GM21360 (cell line): ENCODE measurements at regions not wholly inside any gene's neighbourhood (a gene's known extent, or its start where the extent isn't known, plus 50 kb on each side); places are given as distances from the start of the nearest gene placed in this dataset.
"Not testable (repeated sequence)": the region's sequence is repeated elsewhere in the genome, so short reads cannot be mapped to it uniquely, and the experiment has no call there.

Source experiments
- ATAC-seq: cut with Tn5 transposase; IDR thresholded peaks from one replicate; pipeline ENCODE4 v1.9.1; 2021; ENCODE audit warnings: mild to moderate bottlenecking, moderate library complexity; ENCODE audit not compliant: unreplicated experiment

GRCh38 chr1:96557336-96557735 lies 164.2 kb upstream of the PTBP2 start:
- ATAC-seq = no peak

- no peak for ATAC-seq
Measured at GRCh38 chr1:96558635-96559034, 162.9 kb upstream of the PTBP2 start.

DNA sequence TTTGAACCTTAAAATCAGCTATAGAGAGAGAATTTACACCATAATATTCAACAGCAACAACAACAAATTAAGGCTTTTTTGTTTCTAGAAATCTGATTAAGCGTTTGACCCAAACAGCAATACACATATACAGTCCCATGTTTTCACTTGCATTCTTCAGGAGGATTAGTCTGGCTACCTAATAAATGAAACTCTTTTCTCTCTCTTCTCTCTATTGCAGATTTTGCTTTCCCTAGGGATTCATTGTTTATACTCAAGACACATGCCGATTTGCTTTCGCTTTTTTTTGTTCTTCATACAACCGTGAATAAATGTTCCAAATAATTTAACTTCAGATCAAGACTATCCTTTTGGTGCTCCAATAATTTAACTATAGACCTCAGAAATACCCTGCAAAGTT lies 162.4 kb upstream of the PTBP2 start:
- no peak for ATAC-seq

DNA sequence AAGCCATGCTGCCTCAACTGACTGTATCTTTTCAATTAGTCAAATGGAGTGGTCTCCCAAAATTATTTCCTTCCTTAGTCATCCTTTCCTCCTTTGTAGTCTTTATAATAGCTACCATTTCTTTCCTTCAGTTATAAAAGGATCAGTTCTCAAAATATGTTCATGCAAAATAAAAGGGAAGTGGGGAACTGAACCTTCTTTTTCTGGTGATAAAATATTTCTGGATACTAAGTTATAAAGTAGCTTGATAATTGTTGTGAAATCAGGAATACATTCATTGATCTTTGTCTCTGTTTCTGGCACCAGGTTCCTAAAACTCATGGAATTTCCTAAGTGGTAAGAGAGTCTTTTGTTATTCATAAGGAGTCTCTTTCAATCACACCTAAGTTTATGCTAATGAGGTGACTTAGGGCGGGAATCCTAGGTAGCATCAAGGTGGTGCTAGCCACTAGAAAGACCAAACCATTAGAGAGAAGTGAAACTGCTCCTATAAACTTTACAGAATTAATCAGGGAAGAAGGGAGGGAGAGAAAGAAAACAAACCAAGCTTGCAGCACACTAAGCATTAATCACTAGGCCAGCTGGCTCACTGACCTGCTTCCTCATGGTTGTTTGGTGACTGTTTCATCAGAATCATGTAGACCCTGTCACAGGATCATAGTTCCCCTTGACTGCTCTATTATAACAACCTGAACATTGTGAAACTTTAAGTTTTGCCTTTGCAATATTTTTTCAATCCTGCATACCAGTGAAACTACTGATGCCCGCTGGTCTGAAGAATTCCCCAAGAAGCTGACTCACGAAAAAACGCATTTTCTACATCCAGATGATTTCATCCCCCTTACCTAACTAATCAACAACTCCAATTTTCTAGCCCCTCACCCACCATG lies 161.6 kb upstream of the PTBP2 start:
- no peak for ATAC-seq

DNA sequence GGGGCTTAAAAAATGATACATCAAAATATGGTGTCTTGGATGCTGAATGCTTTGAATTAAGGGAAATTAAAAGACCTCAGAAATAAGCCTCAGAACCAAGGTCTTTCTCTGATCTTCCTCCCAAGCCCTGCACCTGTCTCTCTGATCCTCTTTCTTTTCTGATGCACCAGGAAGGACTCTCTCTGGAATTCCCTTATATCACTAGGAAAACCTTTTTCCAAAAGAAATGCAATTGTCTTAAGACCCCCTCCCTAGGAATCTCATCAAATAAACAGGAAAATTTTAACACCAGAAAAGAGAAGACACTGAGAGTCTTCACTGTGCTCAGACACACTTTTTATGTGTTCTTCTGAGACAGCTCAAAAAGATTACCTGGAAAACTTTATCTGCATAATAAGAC lies 159.5 kb upstream of the PTBP2 start:
- no peak for ATAC-seq

DNA sequence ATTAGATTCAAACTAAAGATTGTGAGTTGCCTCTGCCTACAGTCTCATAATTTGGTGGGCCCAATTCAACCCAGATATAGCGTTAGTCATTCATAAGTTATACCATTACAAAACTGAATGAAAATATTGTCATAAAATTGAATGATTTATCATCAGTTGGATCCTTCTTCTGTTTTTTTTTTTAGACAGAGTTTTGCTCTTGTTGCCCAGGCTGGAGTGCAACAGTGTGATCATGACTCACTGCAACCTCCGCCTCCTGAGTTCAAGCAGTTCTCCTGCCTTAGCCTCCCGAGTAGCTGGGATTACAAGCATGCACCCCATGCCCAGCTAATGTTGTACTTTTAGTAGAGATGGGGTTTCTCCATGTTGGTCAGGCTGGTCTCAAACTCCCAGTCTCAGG lies 157.2 kb upstream of the PTBP2 start:
- not testable (repeated sequence) for ATAC-seq

GRCh38 chr1:96565546-96565945 lies 156.0 kb upstream of the PTBP2 start:
- no peak for ATAC-seq

GRCh38 chr1:96568639-96569038 lies 152.9 kb upstream of the PTBP2 start:
- ATAC-seq = no peak

DNA sequence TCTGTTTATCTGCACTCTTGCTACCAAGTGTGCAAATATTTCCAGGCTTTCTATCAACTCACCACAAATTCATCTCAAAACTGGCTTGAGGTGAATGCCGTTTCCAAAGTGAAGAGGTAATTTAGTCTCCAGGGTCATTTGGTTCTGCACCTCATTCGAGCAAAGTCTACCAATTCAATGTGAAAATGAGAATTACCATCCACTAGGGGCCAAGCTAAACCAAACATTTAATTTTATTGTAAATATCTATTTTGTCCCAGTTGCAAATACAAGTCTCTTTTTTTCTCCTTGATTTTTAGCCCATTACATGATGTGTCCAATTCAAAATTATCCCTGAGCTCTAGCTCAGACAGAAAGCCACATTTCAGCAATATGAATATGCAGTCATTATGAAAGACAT lies 152.3 kb upstream of the PTBP2 start:
- no peak for ATAC-seq

DNA sequence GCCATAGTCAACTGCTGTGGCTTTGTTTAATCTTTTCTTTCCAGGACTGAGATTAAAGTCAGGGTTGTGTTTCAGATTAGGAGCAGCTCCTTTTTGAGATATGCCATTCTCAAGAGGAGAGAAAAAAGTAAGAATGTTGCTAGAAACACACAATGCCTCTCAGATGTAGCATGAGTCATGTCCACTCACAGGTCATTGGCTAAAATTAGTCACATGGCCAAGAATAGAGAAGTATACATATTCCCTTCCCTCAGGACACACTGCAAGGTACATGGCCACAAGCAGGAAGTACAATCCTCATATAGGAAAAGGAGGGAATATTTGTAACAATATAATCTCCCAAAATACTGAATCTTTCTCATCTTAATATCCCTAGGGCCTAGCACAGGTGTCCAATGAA lies 141.9 kb upstream of the PTBP2 start:
- ATAC-seq = no peak

GRCh38 chr1:96580920-96581319 lies 140.7 kb upstream of the PTBP2 start:
- ATAC-seq = no peak

- ATAC-seq = no peak
Measured at GRCh38 chr1:96581772-96582171, 139.8 kb upstream of the PTBP2 start.

DNA sequence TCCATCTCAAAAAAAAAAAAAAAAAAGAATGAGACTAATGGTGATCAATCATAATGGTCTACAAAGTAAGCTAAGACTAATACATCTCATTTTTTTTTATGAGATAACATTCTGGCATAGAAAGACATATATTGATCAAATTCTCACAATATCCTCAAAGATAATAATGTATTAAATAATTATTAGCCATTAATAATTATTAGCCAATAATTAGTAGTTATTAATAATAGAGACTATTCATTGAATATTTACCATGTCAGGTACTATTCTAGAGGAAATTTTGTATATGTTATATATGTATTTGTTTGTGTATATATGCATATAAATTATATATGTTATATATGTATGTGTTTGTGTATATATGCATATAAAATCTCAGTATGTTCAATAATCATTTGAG lies 137.7 kb upstream of the PTBP2 start:
- no peak for ATAC-seq

GRCh38 chr1:96587222-96587621 lies 134.4 kb upstream of the PTBP2 start:
- ATAC-seq = no peak

GRCh38 chr1:96588416-96588995 lies 133.1 kb upstream of the PTBP2 start:
- no peak for ATAC-seq

GRCh38 chr1:96595530-96595929 lies 126.1 kb upstream of the PTBP2 start:
- not testable (repeated sequence) for ATAC-seq

- peak; percentile 90 for ATAC-seq
Measured at GRCh38 chr1:96596226-96596922, 125.2 kb upstream of the PTBP2 start.

DNA sequence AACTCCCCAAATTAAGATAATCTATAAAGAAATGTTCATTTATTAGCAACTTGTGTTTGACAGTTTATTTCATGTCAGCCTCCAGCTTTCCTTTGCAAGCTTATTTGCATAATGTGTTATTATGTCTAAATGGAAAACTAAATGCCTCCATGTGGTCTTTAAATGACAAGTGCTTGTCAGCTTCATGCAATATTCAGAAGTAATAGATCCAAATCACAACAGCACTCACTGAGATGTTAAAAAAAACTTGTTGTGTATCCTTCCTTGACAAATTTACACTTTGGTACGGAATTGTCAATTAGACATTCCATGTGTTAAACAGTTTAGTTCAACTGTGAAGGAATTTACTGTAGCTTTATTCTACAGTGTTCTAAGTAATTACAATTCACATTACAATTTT lies 124.4 kb upstream of the PTBP2 start:
- ATAC-seq = no peak

DNA sequence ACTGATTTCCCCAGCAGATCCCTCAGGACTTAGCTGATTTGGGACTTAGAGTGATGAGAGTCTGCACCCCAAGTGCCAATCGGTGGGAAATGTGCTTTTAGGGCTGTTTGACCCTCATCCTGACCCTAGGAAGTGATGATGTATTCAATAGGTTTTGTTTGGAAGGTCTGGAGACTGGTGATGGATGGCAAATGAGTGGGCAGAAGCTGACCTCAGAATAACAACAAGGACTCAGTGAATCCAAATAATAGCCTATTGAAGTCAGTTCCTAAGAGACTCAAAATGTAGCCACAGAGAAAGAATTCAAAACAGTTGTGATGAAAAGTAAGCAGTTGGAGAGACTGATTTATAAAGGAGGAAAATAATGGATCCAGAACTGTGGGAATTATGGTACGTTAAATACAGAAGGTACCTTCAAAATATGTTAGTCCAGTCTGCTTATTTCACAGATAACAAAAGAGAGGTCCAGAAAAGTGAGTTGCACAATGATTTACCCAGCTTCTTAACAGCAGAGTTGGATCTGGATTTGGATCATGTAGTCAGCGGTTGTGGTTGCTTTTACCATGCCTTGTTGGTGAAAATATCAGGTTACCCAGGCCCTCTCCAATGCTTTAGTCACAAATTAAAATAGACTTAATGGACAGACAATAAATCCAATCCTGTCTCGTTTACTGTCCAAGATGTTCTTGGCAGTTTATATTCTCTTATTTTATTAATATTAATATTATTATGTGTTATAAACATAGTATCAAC lies 123.0 kb upstream of the PTBP2 start:
- no peak for ATAC-seq

DNA sequence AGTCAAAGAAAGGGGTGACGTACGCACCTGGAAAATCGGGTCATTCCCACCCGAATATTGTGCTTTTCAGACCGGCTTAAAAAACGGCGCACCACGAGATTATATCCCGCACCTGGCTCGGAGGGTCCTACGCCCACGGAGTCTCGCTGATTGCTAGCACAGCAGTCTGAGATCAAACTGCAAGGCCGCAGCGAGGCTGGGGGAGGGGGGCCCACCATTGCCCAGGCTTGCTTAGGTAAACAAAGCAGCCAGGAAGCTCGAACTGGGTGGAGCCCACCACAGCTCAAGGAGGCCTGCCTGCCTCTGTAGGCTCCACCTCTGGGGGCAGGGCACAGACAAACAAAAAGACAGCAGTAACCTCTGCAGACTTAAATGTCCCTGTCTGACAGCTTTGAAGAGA lies 117.0 kb upstream of the PTBP2 start:
- not testable (repeated sequence) for ATAC-seq

DNA sequence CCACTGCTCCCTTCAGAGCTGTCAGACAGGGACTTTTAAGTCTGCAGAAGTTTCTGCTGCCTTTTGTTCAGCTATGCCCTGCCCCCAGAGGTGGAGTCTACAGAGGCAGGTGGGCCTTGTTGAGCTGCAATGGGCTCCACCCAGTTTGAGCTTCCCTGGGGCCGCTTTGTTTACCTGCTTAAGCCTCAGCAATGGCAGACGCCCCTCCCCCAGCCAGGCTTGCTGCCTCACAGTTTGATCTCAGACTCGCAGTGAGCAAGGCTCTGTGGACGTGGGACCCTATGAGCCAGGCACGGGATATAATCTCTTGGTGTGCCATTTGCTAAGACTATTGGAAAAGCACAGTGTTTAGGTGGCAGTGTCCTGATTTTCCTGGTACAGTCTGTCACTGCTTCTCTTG lies 104.2 kb upstream of the PTBP2 start:
- ATAC-seq = not testable (repeated sequence)
